ENCODE measurements at regions not wholly inside any gene's neighbourhood (a gene's known extent, or its start where the extent isn't known, plus 50 kb on each side); places are given as distances from the start of the nearest gene placed in this dataset.

- TF ChIP-seq POLR2A (IDR thresholded peaks at IDR 0.05) (no peak), POLR2AphosphoS5 (IDR thresholded peaks at IDR 0.05) (no peak)
- TF ChIP-seq, protein P1, sequence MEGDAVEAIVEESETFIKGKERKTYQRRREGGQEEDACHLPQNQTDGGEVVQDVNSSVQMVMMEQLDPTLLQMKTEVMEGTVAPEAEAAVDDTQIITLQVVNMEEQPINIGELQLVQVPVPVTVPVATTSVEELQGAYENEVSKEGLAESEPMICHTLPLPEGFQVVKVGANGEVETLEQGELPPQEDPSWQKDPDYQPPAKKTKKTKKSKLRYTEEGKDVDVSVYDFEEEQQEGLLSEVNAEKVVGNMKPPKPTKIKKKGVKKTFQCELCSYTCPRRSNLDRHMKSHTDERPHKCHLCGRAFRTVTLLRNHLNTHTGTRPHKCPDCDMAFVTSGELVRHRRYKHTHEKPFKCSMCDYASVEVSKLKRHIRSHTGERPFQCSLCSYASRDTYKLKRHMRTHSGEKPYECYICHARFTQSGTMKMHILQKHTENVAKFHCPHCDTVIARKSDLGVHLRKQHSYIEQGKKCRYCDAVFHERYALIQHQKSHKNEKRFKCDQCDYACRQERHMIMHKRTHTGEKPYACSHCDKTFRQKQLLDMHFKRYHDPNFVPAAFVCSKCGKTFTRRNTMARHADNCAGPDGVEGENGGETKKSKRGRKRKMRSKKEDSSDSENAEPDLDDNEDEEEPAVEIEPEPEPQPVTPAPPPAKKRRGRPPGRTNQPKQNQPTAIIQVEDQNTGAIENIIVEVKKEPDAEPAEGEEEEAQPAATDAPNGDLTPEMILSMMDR (IDR thresholded peaks at IDR 0.05): no peak
- H3K36me3 ChIP-seq: no peaks in the 10 kb centered on the region
- no peaks in the 10 kb centered on the region for H3K27me3 ChIP-seq
- no peak for DNase-seq (ENCODE audit: low spot score in 2 of 2)
- no peak overlapping the region for H3K27ac ChIP-seq
- no peaks in the 10 kb centered on the region for H3K9me3 ChIP-seq
- no peak overlapping the region for H3K4me3 ChIP-seq
- no peaks in the 10 kb centered on the region for H3K4me1 ChIP-seq
- intact Hi-C loops (cut with DNase I; ENCODE audit: low total_unique reads): no loop called here
These were observed 151.9 kb upstream of the ZNF385D start for GRCh38 chr3:21902956-21903355.

GRCh38 chr3:21909096-21909495 is 158.1 kb upstream of the ZNF385D start:
- no peaks in the 10 kb centered on the region for H3K36me3 ChIP-seq
- no peak overlapping the region for H3K27ac ChIP-seq
- TF ChIP-seq POLR2AphosphoS5 (IDR thresholded peaks at IDR 0.05) (no peak), POLR2A (IDR thresholded peaks at IDR 0.05) (no peak)
- TF ChIP-seq, protein P1 (IDR thresholded peaks at IDR 0.05): no peak
- no peak overlapping the region for H3K4me3 ChIP-seq
- intact Hi-C loops (cut with DNase I; ENCODE audit: low total_unique reads): loop anchor here (5.0 kb wide), 1 partner anchor 153 kb away; no protein-coding TSS in a partner anchor
- H3K4me1 ChIP-seq: no peaks in the 10 kb centered on the region
- DNase-seq (ENCODE audit: low spot score in 2 of 2): no peak
- H3K27me3 ChIP-seq: no peaks in the 10 kb centered on the region
- H3K9me3 ChIP-seq: no peaks in the 10 kb centered on the region

GRCh38 chr3:21912711-21913110 is 161.7 kb upstream of the ZNF385D start:
- intact Hi-C loops (cut with DNase I; ENCODE audit: low total_unique reads): no loop called here
- no peak overlapping the region for H3K4me3 ChIP-seq
- TF ChIP-seq, protein P1 (IDR thresholded peaks at IDR 0.05): no peak
- TF ChIP-seq POLR2A (IDR thresholded peaks at IDR 0.05): no peak
- TF ChIP-seq POLR2AphosphoS5 (IDR thresholded peaks at IDR 0.05): no peak

DNA sequence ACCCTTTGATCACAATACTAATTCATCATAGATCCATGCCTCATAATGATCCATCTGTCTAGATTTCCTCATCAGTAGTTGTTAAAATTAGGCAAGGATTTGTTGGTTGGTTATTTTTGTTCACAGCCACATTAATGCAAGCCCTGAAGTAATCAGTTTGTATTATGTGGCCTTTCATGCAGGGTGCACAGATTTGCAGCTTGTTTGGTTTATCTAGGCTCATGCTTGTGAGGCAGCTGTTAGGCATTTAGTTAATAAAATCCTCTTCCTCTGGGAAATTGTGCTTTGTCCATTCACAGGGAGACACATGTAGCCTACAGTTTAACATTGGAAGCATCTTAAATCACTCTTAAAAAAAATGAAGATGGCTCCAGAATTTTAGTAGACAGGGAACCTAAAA is 162.8 kb upstream of the ZNF385D start:
- H3K27me3 ChIP-seq: no peaks in the 10 kb centered on the region
- no peaks in the 10 kb centered on the region for H3K9me3 ChIP-seq
- no peaks in the 10 kb centered on the region for H3K4me1 ChIP-seq
- intact Hi-C loops (cut with DNase I; ENCODE audit: low total_unique reads): no loop called here
- no peak overlapping the region for H3K4me3 ChIP-seq
- no peak for TF ChIP-seq POLR2A (IDR thresholded peaks at IDR 0.05)
- TF ChIP-seq, protein P1 (IDR thresholded peaks at IDR 0.05): no peak
- TF ChIP-seq POLR2AphosphoS5 (IDR thresholded peaks at IDR 0.05): no peak
- H3K36me3 ChIP-seq: no peaks in the 10 kb centered on the region
- DNase-seq (ENCODE audit: low spot score in 2 of 2): no peak
- no peak overlapping the region for H3K27ac ChIP-seq

More at GRCh38 chr3:21912711-21913110, 161.7 kb upstream of the ZNF385D start:
- Histone ChIP-seq H3K27me3 (no peaks in the 10 kb centered on the region), H3K27ac (no peak overlapping the region), H3K9me3 (no peaks in the 10 kb centered on the region), H3K4me1 (no peaks in the 10 kb centered on the region), H3K36me3 (no peaks in the 10 kb centered on the region)
- DNase-seq (ENCODE audit: low spot score in 2 of 2): no peak

DNA sequence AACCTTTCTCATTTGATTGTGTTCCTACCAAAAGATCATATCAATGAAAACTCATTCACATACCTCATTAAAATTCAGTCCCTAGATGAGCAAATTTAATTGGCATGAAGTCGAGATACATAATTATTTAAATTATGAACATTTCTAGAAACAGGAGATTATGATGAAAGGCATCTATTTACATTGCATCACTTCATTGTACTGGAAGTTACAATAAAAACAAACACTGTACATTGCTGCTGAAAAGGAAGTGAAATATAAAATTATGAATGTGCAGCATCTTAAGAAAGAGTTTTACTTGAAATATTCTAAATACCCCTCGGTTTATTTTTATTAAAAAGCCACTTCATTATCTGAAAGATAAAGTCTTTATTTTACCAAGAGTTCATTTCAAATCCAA is 163.4 kb upstream of the ZNF385D start:
- Histone ChIP-seq H3K9me3 (no peaks in the 10 kb centered on the region), H3K4me3 (no peak overlapping the region), H3K36me3 (no peaks in the 10 kb centered on the region), H3K27ac (no peak overlapping the region), H3K4me1 (no peaks in the 10 kb centered on the region), H3K27me3 (no peaks in the 10 kb centered on the region)
- TF ChIP-seq POLR2A (IDR thresholded peaks at IDR 0.05) (no peak), POLR2AphosphoS5 (IDR thresholded peaks at IDR 0.05) (no peak)
- TF ChIP-seq, protein P1 (IDR thresholded peaks at IDR 0.05): no peak
- intact Hi-C loops (cut with DNase I; ENCODE audit: low total_unique reads): no loop called here
- no peak for DNase-seq (ENCODE audit: low spot score in 2 of 2)
